ENCODE measurements at regions not wholly inside any gene's neighbourhood (a gene's known extent, or its start where the extent isn't known, plus 50 kb on each side); places are given as distances from the start of the nearest gene placed in this dataset.
"Not testable (repeated sequence)": the region's sequence is repeated elsewhere in the genome, so short reads cannot be mapped to it uniquely, and the experiment has no call there.

- DNase-seq (ENCODE audit: low spot score) = no peak
These were observed 364.3 kb downstream of the SHANK2 start for GRCh38 chr11:70888061-70888460.

GRCh38 chr11:70889411-70889810 is 363.0 kb downstream of the SHANK2 start:
- no peak for DNase-seq (ENCODE audit: low spot score)

GRCh38 chr11:70891844-70892380 is 360.5 kb downstream of the SHANK2 start:
- DNase-seq (ENCODE audit: low spot score) = no peak

GRCh38 chr11:70892889-70893288 is 359.5 kb downstream of the SHANK2 start:
- no peak for DNase-seq (ENCODE audit: low spot score)

- DNase-seq (ENCODE audit: low spot score) = no peak
These were observed 357.6 kb downstream of the SHANK2 start for GRCh38 chr11:70894566-70895365.

GRCh38 chr11:70895366-70895670 is 357.1 kb downstream of the SHANK2 start:
- DNase-seq (ENCODE audit: low spot score) = no peak

- no peak for DNase-seq (ENCODE audit: low spot score)
These were observed 354.9 kb downstream of the SHANK2 start for GRCh38 chr11:70897429-70897828.

GRCh38 chr11:70899616-70900015 is 352.8 kb downstream of the SHANK2 start:
- no peak for DNase-seq (ENCODE audit: low spot score)

GRCh38 chr11:70900540-70900939 is 351.8 kb downstream of the SHANK2 start:
- DNase-seq (ENCODE audit: low spot score) = no peak

- DNase-seq (ENCODE audit: low spot score) = no peak
These were observed 350.3 kb downstream of the SHANK2 start for GRCh38 chr11:70901951-70902521.

- not testable (repeated sequence) for DNase-seq (ENCODE audit: low spot score)
These were observed 349.1 kb downstream of the SHANK2 start for GRCh38 chr11:70903229-70903628.

- DNase-seq (ENCODE audit: low spot score) = no peak
These were observed 346.3 kb downstream of the SHANK2 start for GRCh38 chr11:70906101-70906500.

- DNase-seq (ENCODE audit: low spot score) = no peak
These were observed 344.2 kb downstream of the SHANK2 start for GRCh38 chr11:70908223-70908622.

GRCh38 chr11:70910835-70911234 is 341.5 kb downstream of the SHANK2 start:
- DNase-seq (ENCODE audit: low spot score) = no peak

GRCh38 chr11:70912226-70912840 is 340.0 kb downstream of the SHANK2 start:
- DNase-seq (ENCODE audit: low spot score) = no peak

- DNase-seq (ENCODE audit: low spot score) = no peak
These were observed 338.6 kb downstream of the SHANK2 start for GRCh38 chr11:70913715-70914231.

- no peak for DNase-seq (ENCODE audit: low spot score)
These were observed 337.9 kb downstream of the SHANK2 start for GRCh38 chr11:70914496-70914895.

GRCh38 chr11:70915158-70915985 is 337.0 kb downstream of the SHANK2 start:
- no peak for DNase-seq (ENCODE audit: low spot score)

GRCh38 chr11:70916351-70916750 is 336.0 kb downstream of the SHANK2 start:
- DNase-seq (ENCODE audit: low spot score) = no peak

- DNase-seq (ENCODE audit: low spot score) = no peak
These were observed 334.1 kb downstream of the SHANK2 start for GRCh38 chr11:70918242-70918641.

GRCh38 chr11:70921804-70922203 is 330.6 kb downstream of the SHANK2 start:
- DNase-seq (ENCODE audit: low spot score) = no peak

GRCh38 chr11:70924108-70924507 is 328.3 kb downstream of the SHANK2 start:
- DNase-seq (ENCODE audit: low spot score) = no peak
